ENCODE measurements at regions not wholly inside any gene's neighbourhood (a gene's known extent, or its start where the extent isn't known, plus 50 kb on each side); places are given as distances from the start of the nearest gene placed in this dataset.
"Not testable (repeated sequence)": the region's sequence is repeated elsewhere in the genome, so short reads cannot be mapped to it uniquely, and the experiment has no call there.

- not testable (repeated sequence) for H3K27ac ChIP-seq; H4K20me1 ChIP-seq (ENCODE audit: low read depth); H3K4me3 ChIP-seq; H3K27me3 ChIP-seq; H2AFZ ChIP-seq (replicated peaks); H3K79me2 ChIP-seq (ENCODE audit: low read depth); H3K4me2 ChIP-seq; H3K27ac Mint-ChIP-seq; DNase-seq (ENCODE audit: low spot score); H3K9ac ChIP-seq; H3K36me3 ChIP-seq; H3K36me3 Mint-ChIP-seq; H3K4me1 ChIP-seq; H3K4me1 Mint-ChIP-seq; H3K9me3 Mint-ChIP-seq; H3K4me3 Mint-ChIP-seq; H3K27me3 Mint-ChIP-seq (ENCODE audit: insufficient read depth, low read depth); H3K9me3 ChIP-seq (ENCODE audit: low read depth); H3F3A ChIP-seq (ENCODE audit: low read depth)
Observed at GRCh38 chr2:89973849-89974248, 1282.4 kb downstream of the RPIA start.

DNA sequence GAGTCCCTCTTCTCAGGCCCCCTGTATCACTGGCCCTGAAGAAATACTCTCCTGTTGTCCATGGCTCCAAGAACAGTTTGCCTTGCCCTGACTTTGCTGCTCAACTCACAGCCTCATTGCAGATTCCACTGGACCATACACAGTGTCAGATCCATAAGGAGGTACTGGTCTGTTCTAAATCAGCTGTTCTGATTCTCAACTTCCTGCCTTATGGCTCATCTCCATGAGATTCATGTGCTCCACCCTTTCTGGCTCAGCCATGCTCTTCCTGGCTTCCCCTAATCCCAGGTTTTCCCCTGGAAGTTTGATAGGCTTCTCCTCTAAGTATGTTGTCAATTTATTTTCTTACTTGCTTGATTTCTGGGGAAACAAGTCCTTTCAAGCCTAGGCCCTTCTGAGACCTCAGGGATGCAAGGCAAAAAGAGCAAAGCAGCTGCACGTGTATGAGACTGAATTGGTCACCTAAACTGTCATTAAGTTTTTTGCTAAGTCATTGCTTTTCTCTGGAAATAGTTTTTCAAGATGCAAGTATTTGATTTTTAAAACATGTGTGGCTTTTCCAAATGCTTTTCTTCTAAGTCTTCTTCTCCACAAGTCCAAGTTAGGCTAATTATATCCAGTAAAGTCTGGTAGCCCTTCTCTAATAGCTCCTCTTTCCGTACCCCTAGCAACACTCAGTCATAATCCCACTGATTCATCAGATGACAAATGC, 1288.5 kb downstream of the RPIA start:
- not testable (repeated sequence) for H3K27ac Mint-ChIP-seq; H3K4me3 ChIP-seq; H3K36me3 Mint-ChIP-seq; H3K36me3 ChIP-seq; H3K27me3 ChIP-seq; H3K79me2 ChIP-seq (ENCODE audit: low read depth); H3K4me2 ChIP-seq; H3K4me1 ChIP-seq; H3K4me1 Mint-ChIP-seq; DNase-seq (ENCODE audit: low spot score); H4K20me1 ChIP-seq (ENCODE audit: low read depth); H3K4me3 Mint-ChIP-seq; H3K27me3 Mint-ChIP-seq (ENCODE audit: insufficient read depth, low read depth); H3F3A ChIP-seq (ENCODE audit: low read depth); H3K27ac ChIP-seq; H2AFZ ChIP-seq (replicated peaks); H3K9ac ChIP-seq
- H3K9me3 Mint-ChIP-seq, result peaks cover 14% of the 10 kb centered on the region
- H3K9me3 ChIP-seq (ENCODE audit: low read depth), result peaks cover 12% of the 10 kb centered on the region

DNA sequence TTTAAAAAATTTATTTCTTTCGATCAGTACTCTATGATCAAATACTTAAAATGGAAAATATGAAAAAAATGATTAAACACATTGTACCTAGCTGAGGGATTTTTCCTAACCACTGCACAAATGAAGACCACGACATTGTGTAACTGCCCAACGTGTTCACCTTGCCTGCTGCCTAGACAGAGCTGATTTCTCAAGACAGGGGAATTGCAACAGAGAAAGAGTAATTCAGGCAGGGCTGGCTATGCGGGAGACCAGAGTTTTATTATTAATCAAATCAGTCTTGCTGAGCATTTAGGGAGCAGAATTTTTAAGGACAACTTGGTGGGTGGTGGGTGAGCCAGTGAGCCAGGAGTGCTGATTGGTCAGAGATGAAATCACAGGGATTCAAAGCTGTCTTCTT, 1290.8 kb downstream of the RPIA start:
- H3K36me3 ChIP-seq; H3K4me1 ChIP-seq; H3K79me2 ChIP-seq (ENCODE audit: low read depth); DNase-seq (ENCODE audit: low spot score); H3K36me3 Mint-ChIP-seq; H4K20me1 ChIP-seq (ENCODE audit: low read depth); H3K4me3 Mint-ChIP-seq; H3K4me3 ChIP-seq; H3K4me1 Mint-ChIP-seq; H3K27me3 ChIP-seq; H3K4me2 ChIP-seq; H3K27ac ChIP-seq; H3K27me3 Mint-ChIP-seq (ENCODE audit: insufficient read depth, low read depth); H3K9ac ChIP-seq; H3F3A ChIP-seq (ENCODE audit: low read depth); H2AFZ ChIP-seq (replicated peaks); H3K27ac Mint-ChIP-seq: not testable (repeated sequence)
- H3K9me3 Mint-ChIP-seq, result peaks cover 14% of the 10 kb centered on the region
- peaks cover 12% of the 10 kb centered on the region for H3K9me3 ChIP-seq (ENCODE audit: low read depth)

- not testable (repeated sequence) for DNase-seq (ENCODE audit: low spot score); H3K27ac Mint-ChIP-seq; H2AFZ ChIP-seq (replicated peaks); H3F3A ChIP-seq (ENCODE audit: low read depth); H3K4me1 Mint-ChIP-seq; H3K27me3 Mint-ChIP-seq (ENCODE audit: insufficient read depth, low read depth); H3K36me3 ChIP-seq; H3K9ac ChIP-seq; H3K4me3 ChIP-seq; H4K20me1 ChIP-seq (ENCODE audit: low read depth); H3K27ac ChIP-seq; H3K79me2 ChIP-seq (ENCODE audit: low read depth); H3K4me2 ChIP-seq; H3K27me3 ChIP-seq; H3K36me3 Mint-ChIP-seq; H3K4me3 Mint-ChIP-seq; H3K4me1 ChIP-seq
- H3K9me3 ChIP-seq (ENCODE audit: low read depth), result peaks cover 12% of the 10 kb centered on the region
- peaks cover 12% of the 10 kb centered on the region for H3K9me3 Mint-ChIP-seq
Observed at GRCh38 chr2:89985650-89986049, 1294.2 kb downstream of the RPIA start.

- H3K9me3 ChIP-seq (ENCODE audit: low read depth); H3K4me1 ChIP-seq; H3K4me1 Mint-ChIP-seq; H3K79me2 ChIP-seq (ENCODE audit: low read depth); H3K4me3 Mint-ChIP-seq; DNase-seq (ENCODE audit: low spot score); H3K27me3 ChIP-seq; H2AFZ ChIP-seq (replicated peaks); H3K9ac ChIP-seq; H3F3A ChIP-seq (ENCODE audit: low read depth); H3K36me3 Mint-ChIP-seq; H4K20me1 ChIP-seq (ENCODE audit: low read depth); H3K4me2 ChIP-seq; H3K27me3 Mint-ChIP-seq (ENCODE audit: insufficient read depth, low read depth); H3K36me3 ChIP-seq; H3K27ac Mint-ChIP-seq; H3K27ac ChIP-seq; H3K4me3 ChIP-seq: not testable (repeated sequence)
- peaks cover 11% of the 10 kb centered on the region for H3K9me3 Mint-ChIP-seq
Observed at GRCh38 chr2:89986532-89986931, 1295.1 kb downstream of the RPIA start.

- not testable (repeated sequence) for H4K20me1 ChIP-seq (ENCODE audit: low read depth)
Observed at GRCh38 chr2:89996779-89997178, 1305.3 kb downstream of the RPIA start.

DNA sequence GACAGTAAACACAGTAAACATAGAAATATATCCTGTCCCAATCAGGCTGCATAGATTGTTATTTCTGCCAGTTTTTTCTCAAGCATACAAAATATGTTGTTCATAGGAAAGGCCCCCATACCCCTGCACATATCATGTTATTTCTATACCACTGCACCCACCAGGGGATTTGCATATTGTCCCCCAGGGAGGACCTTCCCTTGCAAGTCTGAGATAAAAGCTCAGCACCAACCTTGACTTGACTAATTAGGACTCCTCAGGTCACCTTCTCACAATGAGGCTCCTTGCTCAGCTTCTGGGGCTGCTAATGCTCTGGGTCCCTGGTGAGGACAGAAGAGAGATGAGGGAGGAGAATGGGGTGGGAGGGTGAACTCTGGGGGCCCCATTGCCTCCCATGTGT, 1313.1 kb downstream of the RPIA start:
- H3K36me3 Mint-ChIP-seq; H3K27me3 ChIP-seq; H2AFZ ChIP-seq (replicated peaks); H3K4me3 Mint-ChIP-seq; H3K9me3 ChIP-seq (ENCODE audit: low read depth); H3K36me3 ChIP-seq; H3K4me3 ChIP-seq; H3F3A ChIP-seq (ENCODE audit: low read depth); H3K79me2 ChIP-seq (ENCODE audit: low read depth); H3K4me1 ChIP-seq; H3K27ac Mint-ChIP-seq; H3K4me1 Mint-ChIP-seq; H3K27ac ChIP-seq; H3K27me3 Mint-ChIP-seq (ENCODE audit: insufficient read depth, low read depth); H3K9me3 Mint-ChIP-seq; DNase-seq (ENCODE audit: low spot score); H4K20me1 ChIP-seq (ENCODE audit: low read depth); H3K4me2 ChIP-seq; H3K9ac ChIP-seq: not testable (repeated sequence)

More at GRCh38 chr2:89996779-89997178, 1305.3 kb downstream of the RPIA start:
- not testable (repeated sequence) for H3K4me1 Mint-ChIP-seq; H3K9ac ChIP-seq; H3K79me2 ChIP-seq (ENCODE audit: low read depth); H3K36me3 Mint-ChIP-seq; H3F3A ChIP-seq (ENCODE audit: low read depth); H3K27ac Mint-ChIP-seq; H3K27ac ChIP-seq; H2AFZ ChIP-seq (replicated peaks); DNase-seq (ENCODE audit: low spot score); H3K27me3 Mint-ChIP-seq (ENCODE audit: insufficient read depth, low read depth); H3K4me2 ChIP-seq; H3K9me3 Mint-ChIP-seq; H3K4me3 Mint-ChIP-seq; H3K4me1 ChIP-seq; H3K4me3 ChIP-seq; H3K9me3 ChIP-seq (ENCODE audit: low read depth); H3K27me3 ChIP-seq; H3K36me3 ChIP-seq

DNA sequence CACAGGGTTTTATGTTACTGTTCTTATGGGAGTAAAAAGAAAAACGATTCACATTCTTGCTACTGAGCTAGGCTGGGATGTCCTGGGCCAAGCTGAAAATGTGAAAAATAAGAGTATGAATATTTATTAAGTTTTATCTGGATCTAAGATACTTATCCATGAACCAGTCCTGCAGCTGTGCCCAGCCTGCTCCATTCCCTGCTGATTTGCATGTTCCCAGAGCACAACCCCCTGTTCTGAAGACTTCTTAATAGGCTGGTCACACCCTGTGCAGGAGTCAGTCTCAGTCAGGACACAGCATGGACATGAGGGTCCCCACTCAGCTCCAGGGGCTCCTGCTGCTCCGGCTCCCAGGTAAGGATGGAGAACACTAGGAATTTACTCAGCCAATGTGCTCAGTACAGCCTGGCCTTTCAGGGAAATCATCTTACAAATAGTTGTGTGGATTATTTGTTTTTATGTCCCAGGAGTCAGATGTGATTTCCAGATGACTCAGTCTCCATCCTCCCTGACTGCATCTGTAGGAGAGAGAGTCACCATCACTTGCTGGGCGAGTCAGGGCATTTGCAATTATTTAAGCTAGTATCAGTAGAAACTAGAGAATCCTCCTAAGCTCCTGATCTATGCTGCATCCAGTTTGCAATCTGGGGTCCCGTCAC, 1319.1 kb downstream of the RPIA start:
- not testable (repeated sequence) for H3K36me3 Mint-ChIP-seq; H4K20me1 ChIP-seq (ENCODE audit: low read depth); H3K9me3 ChIP-seq (ENCODE audit: low read depth); H3K4me3 Mint-ChIP-seq; H3K4me1 ChIP-seq; H3K27ac Mint-ChIP-seq; H3F3A ChIP-seq (ENCODE audit: low read depth); H3K79me2 ChIP-seq (ENCODE audit: low read depth); H3K9ac ChIP-seq; DNase-seq (ENCODE audit: low spot score); H3K4me1 Mint-ChIP-seq; H2AFZ ChIP-seq (replicated peaks); H3K36me3 ChIP-seq; H3K27me3 ChIP-seq; H3K27ac ChIP-seq; H3K9me3 Mint-ChIP-seq; H3K27me3 Mint-ChIP-seq (ENCODE audit: insufficient read depth, low read depth); H3K4me2 ChIP-seq; H3K4me3 ChIP-seq
